HG03442 (cell line): ENCODE measurements at regions not wholly inside any gene's neighbourhood (a gene's known extent, or its start where the extent isn't known, plus 50 kb on each side); places are given as distances from the start of the nearest gene placed in this dataset.
A peak's percentile ranks its signal among the peaks of the same experiment; 100 is the strongest.

Experiments used
- ATAC-seq: cut with Tn5 transposase; IDR thresholded peaks from one replicate; pipeline ENCODE4 v1.9.1; 2021; ENCODE audit warnings: mild to moderate bottlenecking, moderate library complexity; ENCODE audit not compliant: unreplicated experiment

GRCh38 chr1:54497338-54497737, 50.7 kb upstream of the ACOT11 start:
- ATAC-seq, result no peak

- no peak for ATAC-seq
Measured at GRCh38 chr1:54495954-54496353, 52.1 kb upstream of the ACOT11 start.

DNA sequence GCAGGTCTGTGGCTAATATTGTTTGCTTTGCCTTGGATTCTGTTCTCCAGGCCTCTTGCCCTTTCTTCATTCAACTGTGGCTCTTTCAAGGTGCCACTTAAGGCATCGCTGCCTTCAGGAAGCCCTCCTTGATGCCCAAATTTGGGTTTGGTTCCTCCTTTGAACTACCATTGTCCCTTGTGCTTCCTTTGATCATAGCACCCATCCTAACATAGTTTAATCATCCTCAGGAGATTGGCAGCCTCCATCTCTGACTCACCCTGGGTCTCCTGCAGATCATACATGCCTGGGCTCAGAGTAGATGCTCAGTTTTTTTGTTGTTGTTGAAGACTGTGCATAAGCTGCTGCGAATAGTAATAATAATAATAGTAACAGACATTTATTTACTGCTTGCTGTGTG, 54.4 kb upstream of the ACOT11 start:
- ATAC-seq, result no peak

DNA sequence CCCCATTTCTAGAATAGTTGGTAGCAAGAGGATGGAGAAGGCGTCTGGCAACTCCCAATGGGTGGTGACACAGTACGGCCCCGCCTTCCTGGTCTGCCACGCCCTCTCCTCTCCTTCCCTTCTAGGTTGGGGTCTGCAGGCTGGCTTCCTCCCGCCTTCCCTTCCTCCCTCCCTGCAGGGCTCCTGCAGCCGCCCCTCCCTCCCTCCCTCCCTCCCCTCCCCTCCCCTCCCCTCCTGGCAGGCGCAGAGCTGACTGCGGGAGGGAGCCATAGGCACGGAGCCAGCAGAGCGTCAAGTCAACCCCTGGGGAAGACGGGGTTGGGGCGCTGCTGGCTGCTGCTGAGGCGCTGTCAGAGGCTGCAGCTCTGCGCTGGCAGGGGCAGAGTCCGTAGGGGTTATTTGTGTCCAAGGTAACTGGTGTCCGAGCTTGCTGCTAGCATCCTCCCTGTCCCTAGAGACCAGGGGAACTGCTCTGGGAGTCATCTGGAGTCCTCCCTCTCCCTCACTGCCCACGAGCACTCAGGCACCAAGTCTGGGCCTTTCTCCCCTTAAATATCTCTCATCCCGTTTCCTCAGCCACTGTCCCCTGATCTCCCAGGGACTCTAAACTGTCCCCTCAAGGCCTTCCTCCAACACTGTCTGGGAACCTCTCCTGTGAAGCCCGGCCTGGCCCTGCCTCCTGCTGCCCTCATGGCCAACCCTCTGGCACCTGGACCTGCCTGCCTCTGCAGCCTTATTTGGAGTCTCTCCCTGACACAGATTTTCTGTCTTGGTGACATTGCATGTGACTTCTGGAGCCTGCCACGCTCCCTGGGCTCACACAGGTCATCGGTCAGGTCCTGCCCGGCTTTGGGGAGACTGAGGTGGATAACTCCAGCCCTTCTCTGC, 57.4 kb upstream of the ACOT11 start:
- ATAC-seq, result no peak

GRCh38 chr1:54489627-54490250, 58.3 kb upstream of the ACOT11 start:
- no peak for ATAC-seq

DNA sequence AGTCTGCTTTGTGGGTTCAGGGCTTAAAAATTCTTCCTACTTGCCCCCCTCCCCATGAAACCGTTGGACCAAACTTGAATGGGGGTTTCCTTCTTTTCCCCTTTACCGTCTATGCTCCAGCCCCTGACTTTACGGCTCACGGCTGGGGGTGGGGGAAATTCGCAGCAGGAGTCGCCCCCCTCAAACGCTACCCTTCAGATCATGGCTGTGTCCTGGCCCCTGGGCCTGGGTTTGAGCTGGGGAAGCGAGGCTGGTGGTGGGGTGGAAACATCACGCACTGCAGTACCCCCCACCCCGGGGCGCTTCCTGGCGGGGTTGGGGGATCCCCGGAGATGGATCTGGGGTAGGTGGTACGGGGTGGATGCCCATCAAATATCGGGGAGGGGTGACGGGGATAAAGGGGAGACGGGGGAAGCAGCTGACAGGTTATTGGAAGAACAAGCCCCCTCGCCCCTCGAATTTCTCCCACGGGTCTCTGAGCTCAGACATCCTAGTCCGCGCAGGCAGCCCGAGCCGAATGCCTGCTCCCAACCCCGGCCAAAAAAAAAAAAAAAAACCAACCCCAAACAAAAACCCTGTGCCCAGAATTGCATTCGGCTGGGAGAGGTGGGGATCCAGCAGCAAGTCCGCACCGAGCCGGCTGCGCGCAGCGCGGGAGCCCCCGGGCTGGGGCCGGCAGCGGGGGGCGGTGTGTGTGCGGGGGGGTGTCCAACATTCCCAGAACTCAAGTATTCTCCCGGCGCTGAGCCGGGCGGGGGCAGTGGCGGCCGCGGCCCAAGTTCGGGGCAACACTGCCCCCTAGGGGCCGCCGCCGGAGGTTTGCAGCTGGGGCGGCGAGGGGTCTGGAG, 59.0 kb upstream of the ACOT11 start:
- peak; percentile 56 for ATAC-seq

GRCh38 chr1:54488065-54488750, 59.8 kb upstream of the ACOT11 start:
- peak; percentile 54 for ATAC-seq

GRCh38 chr1:54487571-54488050, 60.4 kb upstream of the ACOT11 start:
- ATAC-seq, result no peak

DNA sequence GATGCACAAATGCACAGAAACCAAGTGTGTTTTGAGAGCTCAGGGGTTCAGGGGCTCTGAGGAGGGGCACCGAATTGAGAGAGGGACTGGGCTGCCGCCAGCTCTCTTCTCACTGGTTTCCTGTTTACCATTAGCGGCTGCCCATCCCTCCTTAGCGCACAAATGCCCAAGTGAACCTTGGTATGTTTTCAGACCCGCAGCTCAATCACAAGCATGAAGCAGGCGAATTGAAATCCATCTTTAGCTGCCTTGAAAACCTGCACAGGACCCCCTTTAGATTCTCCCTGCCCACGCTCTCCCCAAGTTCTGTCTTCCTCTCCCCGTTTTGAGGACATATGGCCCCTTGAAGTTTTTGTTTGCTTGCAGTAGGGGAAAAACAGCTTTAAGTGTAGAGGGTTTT, 61.1 kb upstream of the ACOT11 start:
- ATAC-seq, result no peak

DNA sequence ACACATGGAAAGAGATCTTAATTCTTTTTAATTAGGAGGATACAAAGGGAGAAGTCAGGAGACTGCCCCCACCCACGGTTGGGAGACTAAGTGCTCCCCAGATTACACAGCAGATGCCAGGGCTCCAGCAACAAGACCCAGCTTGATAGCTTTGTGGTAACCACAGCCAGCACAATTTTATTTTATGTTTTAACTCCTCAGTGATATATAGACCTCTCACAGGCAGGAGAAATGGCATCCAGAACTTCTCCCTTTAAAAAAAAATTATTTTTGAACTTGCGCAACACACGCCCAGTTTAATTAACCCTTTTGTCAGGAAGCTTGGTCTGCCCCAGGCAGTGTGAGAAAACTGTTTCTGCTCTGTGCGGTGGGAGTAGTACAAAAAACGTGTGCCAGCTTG, 62.6 kb upstream of the ACOT11 start:
- ATAC-seq, result no peak

DNA sequence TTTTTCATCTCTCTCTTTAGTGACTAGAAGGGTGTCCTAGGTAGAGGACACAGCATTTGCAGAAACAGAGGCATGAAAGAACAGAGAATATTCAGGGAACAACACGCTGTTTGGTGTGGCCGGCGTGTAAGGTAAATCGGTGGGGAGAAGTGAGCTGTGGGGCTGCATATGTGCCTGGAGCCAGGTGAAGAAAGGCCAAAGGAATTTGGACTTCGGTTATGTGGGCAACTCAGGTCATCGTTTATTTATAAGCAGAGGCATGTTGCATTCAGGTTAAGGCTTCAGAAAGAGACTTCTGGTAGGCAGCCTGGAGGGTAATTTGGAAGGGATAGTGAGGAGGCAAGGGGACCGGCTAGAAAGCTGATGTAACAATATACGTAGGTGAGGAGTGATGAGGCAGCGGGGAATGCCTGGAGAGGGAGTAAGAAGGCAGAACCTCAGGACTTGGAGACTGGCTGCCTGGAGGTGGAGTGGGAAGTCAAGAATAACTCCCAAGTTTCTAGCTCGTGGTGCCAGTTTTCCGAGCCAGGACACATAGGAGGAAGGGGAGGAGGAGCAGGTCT, 64.1 kb upstream of the ACOT11 start:
- ATAC-seq, result no peak

- ATAC-seq, result no peak
Measured at GRCh38 chr1:54481201-54481884, 66.7 kb upstream of the ACOT11 start.

GRCh38 chr1:54480525-54480848, 67.5 kb upstream of the ACOT11 start:
- ATAC-seq, result no peak

- ATAC-seq, result no peak
Measured at GRCh38 chr1:54479841-54480524, 68.0 kb upstream of the ACOT11 start.

DNA sequence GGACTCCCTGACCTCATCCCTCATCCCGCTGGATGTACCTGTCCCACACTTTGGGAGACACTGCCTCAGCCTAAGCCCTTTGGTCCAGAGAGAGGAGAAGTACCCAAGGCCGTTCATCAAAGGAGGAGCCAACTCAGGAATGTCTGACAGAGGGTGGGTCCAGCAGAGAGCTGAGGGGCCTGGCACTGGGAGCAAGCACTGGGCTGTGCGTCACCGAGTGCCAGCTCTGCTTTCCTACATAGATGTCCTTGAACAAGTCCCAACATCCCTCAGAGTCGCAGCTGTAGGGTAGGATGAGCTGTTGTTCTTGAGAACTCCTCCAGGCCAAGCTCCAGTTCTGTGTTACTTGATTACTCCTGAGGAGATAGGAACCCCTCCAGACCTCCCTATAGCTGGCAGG, 68.8 kb upstream of the ACOT11 start:
- no peak for ATAC-seq

- ATAC-seq, result no peak
Measured at GRCh38 chr1:54477153-54477561, 70.9 kb upstream of the ACOT11 start.

GRCh38 chr1:54476530-54477109, 70.4 kb upstream of the SSBP3 start:
- ATAC-seq, result no peak

- no peak for ATAC-seq
Measured at GRCh38 chr1:54475946-54476516, 69.8 kb upstream of the SSBP3 start.
